Activated T-cell treated with anti-CD3 and anti-CD28 coated beads, Interleukin-2, amount 50 U/mL, for 48 hours (primary cell): ENCODE measurements at regions not wholly inside any gene's neighbourhood (a gene's known extent, or its start where the extent isn't known, plus 50 kb on each side); places are given as distances from the start of the nearest gene placed in this dataset.
"Not testable (repeated sequence)": the region's sequence is repeated elsewhere in the genome, so short reads cannot be mapped to it uniquely, and the experiment has no call there.

ENCODE experiments used
- DNase-seq, 2 experiments: peaks; one replicate each; pipeline ENCODE4 v3.0.0-alpha.2; 2020

DNA sequence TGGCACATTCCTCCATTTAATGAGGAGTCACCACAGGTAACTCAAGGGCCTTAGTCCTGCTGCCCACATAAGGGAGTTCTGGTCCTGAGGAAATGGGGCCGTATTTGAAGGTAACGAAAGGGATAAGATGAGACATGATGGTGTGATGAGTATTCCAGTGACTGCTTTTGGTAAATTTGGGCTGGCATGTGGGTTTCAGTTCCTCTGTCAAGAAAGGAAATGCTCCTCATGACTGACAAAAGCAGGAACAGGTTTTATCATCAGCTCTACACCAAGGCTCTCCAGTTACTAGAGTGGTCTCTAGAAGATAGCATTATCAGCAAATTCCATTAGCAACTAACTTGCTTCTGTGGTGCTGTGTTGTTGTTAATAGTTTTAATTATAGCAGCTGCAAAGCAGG, 161.8 kb upstream of the PTPN20 start:
- DNase-seq, result not testable (repeated sequence)

DNA sequence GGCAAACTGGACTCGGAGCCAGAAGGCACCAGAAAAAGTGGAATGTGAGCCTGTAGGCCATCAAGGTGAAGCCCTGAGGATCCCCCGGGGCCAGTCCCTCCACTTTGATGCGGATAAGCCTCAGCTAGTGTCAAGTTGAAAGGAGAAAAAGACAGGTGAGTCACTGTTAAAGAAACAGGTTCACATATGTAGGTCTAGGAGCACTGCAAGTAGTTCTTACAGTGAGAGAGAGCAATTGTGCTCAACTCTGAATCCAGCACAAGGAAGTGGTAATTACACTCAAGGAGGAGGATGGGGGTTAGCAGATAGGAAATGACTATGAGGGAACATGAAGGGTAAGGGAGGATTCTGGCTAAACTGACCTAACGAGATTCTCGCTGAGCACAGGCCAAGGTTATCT, 157.5 kb upstream of the PTPN20 start:
- DNase-seq, result not testable (repeated sequence)

DNA sequence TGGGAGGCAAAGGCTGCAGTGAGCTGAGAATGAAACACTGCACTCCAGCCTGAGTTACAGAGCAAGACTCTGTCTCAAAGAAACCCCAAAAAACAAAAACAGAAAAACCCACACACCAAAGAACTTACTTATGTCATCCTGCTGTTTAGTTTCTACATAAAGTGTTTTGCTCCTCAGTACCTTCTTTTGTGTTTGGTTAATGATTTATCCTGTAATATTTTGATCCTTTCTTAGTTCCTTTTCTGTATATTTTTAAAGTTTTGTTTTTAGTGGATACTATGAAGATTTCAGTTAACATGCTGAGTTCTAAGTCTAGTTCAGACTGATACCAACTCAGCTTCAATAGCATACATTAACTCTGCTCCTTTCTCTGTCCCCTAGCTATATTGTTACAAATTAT, 149.8 kb upstream of the PTPN20 start:
- not testable (repeated sequence) for DNase-seq

DNA sequence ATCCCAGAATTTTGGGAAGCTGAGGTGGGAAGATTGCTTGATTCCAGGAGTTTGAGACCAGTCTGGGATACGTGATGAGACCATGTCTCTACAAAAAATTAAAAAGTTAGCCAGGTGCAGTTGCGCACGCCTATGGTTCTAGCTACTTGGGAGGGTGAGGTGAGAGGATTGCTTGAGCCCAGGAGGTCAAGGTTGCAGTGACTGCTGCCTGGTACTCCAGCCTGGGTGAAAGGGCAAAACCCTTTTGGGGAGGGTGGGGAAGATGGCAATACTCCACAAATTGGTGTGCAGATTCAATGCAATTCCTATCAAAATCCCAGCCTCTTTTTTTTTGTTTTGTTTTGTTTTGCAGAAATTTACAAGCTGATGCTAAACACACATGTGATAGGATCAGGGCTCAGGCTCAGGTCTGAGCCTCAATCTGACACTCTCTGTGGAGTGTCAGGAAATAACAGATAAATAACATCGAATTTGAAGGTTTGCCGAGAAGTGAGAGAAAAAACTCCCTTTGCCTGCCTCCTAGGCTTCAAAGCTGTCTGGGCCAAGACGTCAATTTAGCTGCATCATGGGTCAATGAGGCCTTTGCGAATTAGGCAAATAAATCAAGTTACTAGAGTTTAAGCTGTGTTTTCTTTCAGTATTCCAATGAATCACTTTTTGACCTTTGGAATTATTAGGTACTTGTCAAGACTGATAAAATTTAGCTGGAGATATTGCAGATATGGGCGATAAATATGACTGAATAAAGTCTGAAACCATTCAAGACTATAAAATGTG, 142.5 kb upstream of the PTPN20 start:
- not testable (repeated sequence) for DNase-seq

DNA sequence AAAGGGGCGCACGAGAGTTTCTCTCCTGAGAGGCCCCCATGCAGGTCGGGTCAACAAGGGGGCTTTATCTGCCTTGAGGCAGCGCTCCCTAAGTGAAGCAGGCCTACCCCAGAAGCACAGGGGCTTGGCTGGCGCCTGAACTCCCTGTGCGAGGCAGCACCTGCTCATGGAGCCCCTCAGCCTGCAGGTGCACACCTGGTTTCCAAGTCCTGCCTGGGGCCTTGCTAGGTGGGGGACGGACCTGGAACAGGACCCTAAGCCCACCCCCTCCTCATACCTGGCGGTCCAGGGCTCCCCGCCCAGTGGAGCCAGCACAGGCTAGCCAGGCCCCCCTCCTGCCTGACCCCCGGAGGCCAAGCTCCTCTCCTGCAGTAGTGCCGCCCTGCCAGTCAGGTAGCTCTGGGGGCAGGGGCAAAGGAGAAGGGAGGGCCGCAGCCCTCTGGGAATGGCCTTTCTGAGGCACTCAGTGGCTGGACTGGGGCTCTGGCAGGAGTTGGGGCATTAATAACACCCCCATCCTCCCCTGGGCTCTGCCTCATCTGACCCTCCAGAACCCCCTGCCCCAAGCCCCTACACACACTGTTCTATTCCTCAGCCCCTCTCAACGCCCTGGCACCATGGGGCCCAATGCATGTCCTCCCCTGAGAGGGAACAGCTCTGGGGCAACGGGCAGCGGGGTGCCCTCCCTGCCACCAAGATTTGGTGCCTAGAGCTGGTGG, 137.9 kb upstream of the PTPN20 start:
- DNase-seq, result not testable (repeated sequence)

DNA sequence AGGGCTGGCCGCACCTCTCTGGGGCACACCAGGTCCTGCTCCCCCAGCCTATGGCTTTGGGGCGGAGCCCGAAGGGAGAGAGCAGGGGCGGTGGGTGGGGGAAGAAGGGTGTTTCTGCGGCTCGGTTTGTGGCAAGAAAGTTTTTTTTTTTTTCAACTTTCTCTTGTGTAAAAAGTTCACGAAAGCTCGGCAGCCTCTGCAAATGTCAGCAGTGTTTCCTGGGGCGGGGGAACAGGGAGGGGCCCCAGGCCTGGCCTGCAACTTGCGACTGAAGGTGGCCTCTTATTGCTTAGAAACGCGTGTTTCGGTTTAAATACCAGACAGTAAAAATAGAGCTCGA, 137.4 kb upstream of the PTPN20 start:
- DNase-seq, result not testable (repeated sequence)

DNA sequence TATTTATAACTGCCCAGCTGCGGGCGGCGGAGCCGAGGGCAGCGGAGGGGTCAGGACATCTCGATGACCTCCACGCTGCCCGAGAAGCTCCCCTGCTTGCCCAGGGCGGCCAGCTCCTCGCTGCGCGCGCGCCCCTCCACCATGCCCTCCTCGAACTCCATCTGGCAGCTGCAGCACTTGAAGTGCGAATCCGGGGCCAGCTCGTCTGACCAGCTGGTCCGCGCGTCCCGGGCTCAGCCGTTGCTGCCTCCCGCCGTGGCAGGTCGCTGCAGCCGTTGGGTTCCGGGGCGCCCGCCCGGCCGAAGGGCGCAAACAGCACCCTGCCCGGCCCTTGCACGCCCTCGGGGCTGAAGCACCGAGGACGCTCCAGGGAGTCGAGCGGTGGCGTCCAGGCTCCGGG, 136.9 kb upstream of the PTPN20 start:
- not testable (repeated sequence) for DNase-seq

DNA sequence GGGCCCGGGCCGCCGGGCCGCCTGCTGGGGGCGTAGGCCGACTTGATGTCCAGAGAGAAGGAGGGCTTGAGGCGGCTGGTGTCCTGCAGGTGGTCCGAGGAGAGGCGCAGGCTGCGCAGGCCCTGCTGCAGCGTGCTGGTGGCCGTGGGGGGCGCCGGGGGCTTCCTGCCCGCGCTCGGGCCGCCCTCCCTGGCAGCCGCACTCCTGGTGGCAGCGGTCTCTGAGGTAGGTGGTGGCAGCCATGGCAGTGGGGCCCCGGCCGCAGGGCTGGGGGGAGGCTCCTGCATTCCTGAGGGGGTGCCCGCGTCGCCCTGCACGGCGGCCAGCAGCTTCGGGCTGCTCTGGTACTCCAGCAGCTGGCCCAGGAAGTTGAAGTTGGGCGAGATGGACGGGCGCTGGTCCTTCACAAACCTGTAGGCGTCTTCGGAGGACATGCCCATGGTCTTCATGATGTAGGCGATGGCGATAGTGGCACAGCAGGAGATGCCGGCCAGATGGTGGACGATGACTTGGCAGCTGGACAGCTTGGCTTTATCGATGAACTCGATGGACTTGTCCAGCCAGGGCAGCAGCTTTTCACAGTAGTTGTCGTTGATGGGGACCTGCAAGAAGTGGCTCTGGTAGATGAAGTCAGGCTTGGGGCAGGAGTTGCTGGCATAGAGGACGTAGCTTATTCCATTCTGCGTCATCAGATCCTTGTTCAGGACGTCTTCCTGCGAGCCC, 136.1 kb upstream of the PTPN20 start:
- not testable (repeated sequence) for DNase-seq

DNA sequence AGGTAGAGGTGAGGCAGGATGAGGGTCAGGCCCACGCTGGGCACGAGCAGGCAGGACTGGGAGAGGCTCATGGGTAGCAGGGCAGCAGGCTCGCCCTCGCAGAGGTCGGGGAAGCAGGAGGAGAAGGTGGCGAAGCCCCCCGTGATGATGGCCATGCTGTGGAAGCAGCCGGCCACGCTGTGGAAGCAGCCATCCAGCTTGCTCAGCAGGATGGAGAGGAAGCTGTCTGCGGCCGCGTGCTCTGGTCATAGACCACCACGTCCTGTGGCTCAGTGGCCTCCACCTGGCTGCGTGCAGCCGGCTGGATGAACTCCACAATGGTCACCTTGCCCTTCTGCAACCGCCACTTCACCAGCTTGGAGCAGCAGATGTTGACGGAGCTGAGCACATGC, 135.6 kb upstream of the PTPN20 start:
- not testable (repeated sequence) for DNase-seq

DNA sequence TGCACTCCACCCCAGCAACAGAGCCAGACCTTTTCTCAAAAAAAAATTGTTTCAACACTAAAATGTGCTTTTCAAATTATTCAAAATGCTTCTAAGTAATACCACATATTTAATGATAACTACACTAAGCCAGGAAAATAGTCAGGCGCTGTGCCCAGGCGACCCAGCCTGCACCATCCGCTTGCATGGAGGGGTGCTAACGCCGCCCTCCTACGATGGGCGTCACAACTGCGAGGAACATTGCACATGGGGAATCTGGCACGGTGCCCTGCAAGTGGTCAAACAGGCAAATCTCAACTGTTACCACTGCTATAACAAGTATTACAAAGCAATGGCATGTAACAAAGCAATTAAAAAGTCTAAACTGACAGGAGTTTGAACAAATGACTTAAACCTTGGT, 131.7 kb upstream of the PTPN20 start:
- not testable (repeated sequence) for DNase-seq

DNA sequence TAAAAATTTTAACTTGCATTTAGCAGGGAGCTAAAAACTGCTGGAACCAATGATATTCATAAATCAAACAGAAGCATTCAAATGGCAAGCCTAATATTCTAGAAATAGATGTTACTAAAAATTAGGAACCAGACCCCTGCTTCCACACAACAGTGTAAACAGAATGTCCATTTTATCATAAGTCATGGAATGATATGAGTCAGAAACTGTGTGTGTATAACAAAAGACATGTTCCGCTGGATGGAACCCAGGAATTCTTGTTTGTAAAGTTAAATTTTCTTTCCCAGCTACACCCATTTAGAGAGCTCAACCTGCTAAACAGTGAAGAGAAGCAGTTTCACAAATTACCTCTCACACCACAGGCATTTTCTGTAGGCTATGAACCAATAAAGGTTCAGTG, 131.1 kb upstream of the PTPN20 start:
- DNase-seq, result not testable (repeated sequence)

DNA sequence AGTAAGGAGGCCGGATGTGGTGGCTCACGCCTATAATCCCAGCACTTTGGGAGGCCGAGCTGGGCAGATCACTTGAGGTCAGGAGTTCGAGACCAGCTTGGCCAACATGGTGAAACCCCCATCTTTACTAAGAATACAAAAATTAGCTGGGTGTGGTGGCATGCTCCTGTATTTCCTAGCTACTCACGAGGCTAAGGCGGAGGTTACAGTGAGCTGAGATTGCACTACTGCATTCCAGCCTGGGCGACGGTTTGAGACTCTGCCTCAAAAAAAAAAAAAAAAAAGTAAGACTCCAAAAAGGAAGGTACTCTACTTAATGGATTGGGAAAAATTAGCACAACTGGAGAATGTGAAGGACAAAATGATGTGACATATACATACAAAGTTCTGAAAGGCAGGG, 130.2 kb upstream of the PTPN20 start:
- not testable (repeated sequence) for DNase-seq

DNA sequence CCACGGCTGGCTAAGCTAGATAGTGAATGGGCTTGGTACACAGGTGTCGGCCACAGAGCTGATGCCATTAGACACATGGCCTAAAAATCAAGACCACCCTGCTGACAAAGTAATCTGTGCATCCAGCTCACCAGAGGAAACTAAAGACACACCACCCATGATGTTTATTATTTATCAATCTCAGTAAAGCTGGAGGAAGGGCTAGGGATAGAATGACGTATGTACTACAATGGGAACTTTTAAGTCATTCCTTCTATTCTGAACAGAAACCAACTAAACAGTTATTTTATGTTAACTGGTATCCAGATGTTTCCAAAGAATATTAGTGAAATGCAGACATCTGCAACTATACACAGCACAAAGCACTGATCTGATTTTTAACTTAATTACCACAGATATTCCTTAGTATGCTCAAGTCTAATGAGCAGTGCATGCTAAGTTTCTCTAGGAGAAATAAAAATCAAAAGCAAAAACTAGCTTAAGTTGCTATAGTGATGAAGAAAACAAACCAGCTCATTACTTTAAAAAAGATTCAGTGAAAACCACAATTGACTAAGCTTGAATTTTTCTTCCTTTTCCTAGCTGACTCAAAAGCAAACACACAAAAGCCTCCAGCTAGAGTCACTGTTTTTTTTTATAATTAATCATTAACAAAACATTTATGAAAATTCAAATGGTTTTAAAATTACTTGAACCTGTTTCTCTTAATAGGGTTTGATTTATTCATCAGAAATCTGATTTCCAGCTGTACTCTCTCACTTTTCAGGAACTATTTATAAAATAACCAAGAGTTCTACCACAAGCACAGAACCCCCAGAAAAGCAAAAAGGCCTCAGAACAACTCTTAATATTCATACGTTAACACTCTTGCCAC, 129.0 kb upstream of the PTPN20 start:
- DNase-seq, result not testable (repeated sequence)

DNA sequence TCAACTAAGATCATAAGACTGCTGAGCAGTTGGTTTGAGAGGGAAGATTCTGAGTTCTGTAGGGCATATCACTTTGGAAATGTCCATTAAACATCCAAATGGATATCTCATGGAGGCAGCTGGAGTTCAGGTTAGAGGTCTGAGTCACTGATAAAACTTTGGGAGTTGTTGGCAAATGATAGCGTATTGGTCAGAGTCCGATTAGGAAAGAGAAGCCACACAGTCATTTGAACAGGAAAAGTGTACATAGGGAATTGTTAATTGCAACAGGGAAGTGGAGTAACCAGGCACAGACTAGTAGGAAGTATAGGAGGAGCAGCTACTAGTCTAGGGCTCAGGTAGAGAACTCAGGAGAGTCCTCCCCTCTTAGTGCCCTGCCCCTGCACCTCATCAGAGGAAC, 126.6 kb upstream of the PTPN20 start:
- not testable (repeated sequence) for DNase-seq

DNA sequence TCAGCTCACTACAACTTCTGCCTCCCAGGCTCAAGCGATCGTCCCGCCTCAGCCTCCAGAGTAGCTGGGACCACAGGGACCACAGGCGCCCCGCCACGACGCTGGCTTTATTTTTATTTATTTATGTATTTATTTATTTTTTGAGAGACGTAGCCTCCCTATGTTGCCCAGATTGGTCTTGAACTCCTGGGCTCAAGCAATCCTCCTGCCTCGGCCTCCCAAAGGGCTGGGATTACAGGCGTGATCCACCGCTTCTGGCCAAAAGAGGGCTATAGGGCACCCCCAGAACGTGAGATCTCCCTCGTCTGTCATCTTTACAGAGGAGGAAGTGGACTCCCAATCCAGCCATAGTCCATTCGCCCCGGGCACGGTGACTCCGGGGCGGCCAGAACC, 125.1 kb upstream of the PTPN20 start:
- DNase-seq, result peak in 1 of 2 experiments; percentile 34

DNA sequence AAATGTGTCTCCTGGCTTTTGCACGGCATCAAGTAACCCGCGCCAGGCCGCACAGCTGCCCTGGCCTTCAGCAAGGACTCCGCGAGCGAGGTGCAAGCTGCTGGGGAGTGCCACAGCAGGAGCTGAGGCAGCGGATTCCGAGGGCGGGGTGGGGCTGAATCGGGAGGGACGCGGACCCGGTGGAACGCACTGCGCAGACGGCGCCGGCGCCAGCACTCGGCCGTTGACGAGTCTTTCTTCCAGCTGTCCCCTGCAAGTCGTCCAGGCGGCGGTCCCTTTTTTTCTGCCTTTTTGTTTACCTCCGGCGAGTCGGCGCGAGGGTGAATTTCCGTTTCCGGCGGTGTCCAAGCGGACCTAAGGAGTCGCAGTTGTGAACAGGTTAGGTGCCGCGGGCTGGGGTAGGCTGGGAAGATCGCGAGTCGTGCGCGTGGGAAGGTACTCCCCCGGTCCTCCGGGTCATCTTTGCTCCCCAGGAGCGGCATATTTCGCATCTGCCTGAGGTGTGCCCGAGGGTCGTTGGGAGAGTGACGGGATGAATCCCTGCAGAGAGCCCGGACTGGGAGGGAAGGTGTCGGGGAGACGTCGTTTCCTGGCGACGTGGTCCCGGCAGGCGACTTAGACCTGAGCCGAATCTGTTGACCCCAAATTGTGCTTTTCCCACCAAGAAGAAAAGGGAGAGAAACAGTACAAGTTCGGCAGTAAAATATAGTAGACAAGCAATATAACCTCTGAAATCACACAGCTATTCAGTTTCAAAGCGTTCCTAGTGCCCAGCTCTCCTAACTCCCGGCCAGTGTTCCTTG, 124.5 kb upstream of the PTPN20 start:
- DNase-seq, result peak; percentile 82 to 85

DNA sequence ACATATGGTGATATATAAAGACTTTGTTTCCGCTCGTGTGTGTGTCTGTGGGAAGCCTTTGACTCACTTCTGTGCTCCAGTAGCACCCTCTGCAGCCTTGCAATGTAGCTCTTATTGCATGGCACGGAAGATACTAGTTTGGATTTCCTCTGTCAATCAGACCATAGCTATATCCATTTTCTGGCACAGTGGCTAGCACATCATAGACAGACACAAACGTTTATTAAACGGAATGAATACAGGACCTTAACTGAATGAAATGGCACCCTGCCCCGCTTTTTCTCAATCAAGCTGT, 124.0 kb upstream of the PTPN20 start:
- peak in 1 of 2 experiments; percentile 39 for DNase-seq

DNA sequence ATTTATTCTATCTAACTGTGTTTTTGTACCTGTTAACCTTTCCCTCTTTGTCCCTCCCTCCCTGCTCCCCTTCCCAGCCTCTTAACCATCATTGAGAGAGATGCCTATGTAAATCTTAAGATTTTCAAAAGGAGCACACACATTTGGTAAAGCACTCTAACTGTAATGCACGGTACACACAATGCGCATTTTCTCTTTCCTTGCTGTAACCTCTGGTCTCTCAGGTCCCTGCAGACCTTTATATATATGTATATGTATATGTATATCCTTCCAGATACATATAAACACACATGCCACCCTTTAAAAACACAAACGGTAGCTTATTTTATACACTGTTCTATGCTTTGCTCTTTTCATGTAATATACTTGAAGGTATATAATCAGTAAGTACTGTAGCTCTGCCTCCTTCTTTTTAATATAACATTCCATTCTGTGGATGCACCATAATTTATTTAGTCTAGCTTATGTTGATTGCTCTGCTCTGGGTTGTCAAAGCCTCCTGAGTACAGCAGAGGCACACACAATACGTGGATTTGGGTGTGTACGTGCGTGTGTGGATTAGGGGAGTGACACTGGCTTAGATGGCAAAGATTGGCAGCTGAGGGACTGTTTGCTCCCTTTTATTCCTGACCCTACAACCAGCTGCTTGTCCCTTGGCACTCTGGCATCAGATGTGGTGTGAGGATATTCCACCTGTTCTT, 118.4 kb upstream of the PTPN20 start:
- DNase-seq, result not testable (repeated sequence)

DNA sequence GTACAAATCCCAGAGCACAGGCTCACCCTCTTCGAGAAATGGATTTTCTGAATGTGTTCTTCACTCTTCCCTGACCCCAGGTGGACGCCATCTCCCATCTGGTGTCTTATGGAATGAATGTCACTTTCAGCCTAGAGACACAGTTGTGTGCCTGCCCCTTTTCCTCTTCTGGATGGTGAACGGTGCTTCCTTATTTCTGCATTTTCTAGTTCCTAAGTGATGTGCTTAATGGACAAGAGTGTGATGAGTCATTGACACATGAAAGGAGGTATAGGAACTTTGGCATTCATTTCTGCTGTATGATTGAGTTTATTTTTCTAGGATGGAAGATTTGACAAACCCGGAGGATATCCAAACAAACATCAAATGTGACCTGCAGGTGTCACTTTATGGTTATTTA, 114.9 kb upstream of the PTPN20 start:
- not testable (repeated sequence) for DNase-seq

DNA sequence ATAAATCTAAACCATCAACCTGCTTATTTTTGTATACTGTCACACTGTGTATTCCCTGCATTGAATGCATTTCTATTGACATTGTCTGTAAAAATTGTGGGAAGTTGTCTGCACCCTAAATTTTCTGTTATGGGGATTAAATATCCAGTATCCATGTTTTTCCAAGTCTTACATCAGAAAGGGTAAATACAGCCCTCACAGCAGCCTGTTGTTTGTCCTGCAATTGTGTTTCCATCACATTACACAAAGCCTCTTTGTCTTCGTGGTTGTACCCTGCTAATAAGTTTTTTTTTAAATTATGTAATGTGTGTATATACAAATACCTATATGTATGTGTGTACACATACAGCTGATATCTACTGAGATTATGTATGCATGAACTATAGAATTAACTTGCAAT, 109.2 kb upstream of the PTPN20 start:
- DNase-seq, result not testable (repeated sequence)

DNA sequence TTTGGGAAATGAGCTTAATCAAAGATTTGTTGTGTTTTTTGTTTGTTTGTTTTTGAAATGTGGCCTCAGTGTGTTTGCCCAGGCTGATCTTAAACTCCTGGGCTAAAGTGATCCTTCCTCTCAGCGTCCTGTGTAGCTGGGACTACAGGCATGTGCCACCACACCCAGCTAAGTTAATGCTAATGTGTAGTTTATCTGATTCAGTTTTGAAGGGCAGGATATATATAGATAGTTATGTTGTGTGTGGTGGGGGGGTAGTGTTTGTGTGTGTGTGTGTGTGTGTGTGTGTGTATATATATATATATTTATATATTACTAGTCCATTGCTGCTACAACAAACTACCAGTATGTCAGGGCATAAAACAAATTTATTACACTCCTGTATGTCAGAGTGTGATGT, 108.1 kb upstream of the PTPN20 start:
- DNase-seq, result not testable (repeated sequence)
